Nephron (organoid): ENCODE measurements at regions not wholly inside any gene's neighbourhood (a gene's known extent, or its start where the extent isn't known, plus 50 kb on each side); places are given as distances from the start of the nearest gene placed in this dataset.

Experiments used
- H3K27ac Mint-ChIP-seq, 3 experiments: 2 replicates each; pipeline ENCODE4 v1.8.0; 2020; ENCODE audit warnings: mixed read lengths in 3 of 3, mild to moderate bottlenecking in 2 of 3, moderate library complexity in 1 of 3
- H3K27me3 Mint-ChIP-seq: 2 replicates; pipeline ENCODE4 v1.8.0; 2021; ENCODE audit warnings: low read depth, mild to moderate bottlenecking, moderate library complexity, mixed read lengths
- H3K36me3 Mint-ChIP-seq: 2 replicates; pipeline ENCODE4 v1.8.0; 2020; ENCODE audit warnings: low read depth, mixed read lengths
- H3K4me1 Mint-ChIP-seq: 2 replicates; pipeline ENCODE4 v1.8.0; 2020; ENCODE audit warnings: mixed read lengths
- H3K4me3 Mint-ChIP-seq, 3 experiments: 2 replicates each; pipeline ENCODE4 v1.8.0; 2020; ENCODE audit warnings: mild to moderate bottlenecking in 3 of 3, mixed read lengths in 3 of 3, moderate library complexity in 2 of 3
- H3K9me3 Mint-ChIP-seq: 2 replicates; pipeline ENCODE4 v1.8.0; 2020; ENCODE audit warnings: mixed read lengths
- TF ChIP-seq, protein P1 (sequence below), 3 experiments: fragments of 200-600 bp; sonication (generic); IDR thresholded peaks; one replicate each; pipeline ENCODE4 v1.5.0; 2021; ENCODE audit warnings: antibody characterized with exemption in 3 of 3; ENCODE audit not compliant: unreplicated experiment in 3 of 3

DNA sequence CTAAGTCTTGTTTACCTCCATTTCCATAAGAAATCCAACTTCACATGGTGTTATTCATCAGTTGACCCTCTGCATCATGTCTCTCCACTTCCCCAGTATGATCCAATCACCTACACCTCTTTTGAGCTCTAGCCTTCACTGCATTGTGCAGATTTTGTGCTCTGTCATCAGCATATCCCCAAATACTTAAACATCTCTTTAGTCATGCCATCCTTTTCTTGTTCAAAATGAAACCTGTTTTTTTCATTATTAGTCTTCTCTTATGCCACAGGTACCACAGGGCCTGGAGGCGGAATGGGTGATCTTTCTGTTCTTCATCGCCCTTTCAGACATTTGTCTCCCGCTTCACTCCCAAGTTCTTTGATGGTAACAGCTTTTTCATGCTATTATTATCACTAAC is 382.7 kb upstream of the GALNTL6 start:
- Mint-ChIP-seq H3K27ac (no peak overlapping the region), H3K4me1 (no peaks in the 10 kb centered on the region), H3K4me3 (no peak overlapping the region), H3K9me3 (no peaks in the 10 kb centered on the region), H3K27me3 (no peaks in the 10 kb centered on the region), H3K36me3 (no peaks in the 10 kb centered on the region)
- TF ChIP-seq, protein P1, sequence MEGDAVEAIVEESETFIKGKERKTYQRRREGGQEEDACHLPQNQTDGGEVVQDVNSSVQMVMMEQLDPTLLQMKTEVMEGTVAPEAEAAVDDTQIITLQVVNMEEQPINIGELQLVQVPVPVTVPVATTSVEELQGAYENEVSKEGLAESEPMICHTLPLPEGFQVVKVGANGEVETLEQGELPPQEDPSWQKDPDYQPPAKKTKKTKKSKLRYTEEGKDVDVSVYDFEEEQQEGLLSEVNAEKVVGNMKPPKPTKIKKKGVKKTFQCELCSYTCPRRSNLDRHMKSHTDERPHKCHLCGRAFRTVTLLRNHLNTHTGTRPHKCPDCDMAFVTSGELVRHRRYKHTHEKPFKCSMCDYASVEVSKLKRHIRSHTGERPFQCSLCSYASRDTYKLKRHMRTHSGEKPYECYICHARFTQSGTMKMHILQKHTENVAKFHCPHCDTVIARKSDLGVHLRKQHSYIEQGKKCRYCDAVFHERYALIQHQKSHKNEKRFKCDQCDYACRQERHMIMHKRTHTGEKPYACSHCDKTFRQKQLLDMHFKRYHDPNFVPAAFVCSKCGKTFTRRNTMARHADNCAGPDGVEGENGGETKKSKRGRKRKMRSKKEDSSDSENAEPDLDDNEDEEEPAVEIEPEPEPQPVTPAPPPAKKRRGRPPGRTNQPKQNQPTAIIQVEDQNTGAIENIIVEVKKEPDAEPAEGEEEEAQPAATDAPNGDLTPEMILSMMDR (IDR thresholded peaks at IDR 0.05; ENCODE audit: unreplicated experiment in 3 of 3), result no peak

DNA sequence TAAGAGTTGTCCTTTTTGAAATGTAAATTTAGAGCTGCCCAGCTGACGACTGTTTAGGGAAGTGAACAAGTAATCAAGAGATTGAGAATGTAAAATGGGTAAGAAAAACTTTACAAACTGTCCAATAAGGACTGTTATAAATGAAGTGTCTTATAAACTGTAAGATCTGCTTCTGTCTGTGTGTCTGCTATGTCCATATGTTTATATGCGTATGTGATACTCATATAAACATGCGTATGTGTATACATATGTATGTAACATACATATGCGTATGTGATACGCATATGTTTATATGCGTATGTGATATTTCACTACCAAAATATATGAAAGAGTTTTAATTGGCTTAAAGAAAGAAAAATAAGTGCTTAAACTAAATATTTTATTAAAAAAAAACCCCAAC is 416.0 kb upstream of the GALNTL6 start:
- peaks cover 3% of the 10 kb centered on the region for H3K9me3 Mint-ChIP-seq
- H3K27me3 Mint-ChIP-seq, result no peaks in the 10 kb centered on the region
- H3K36me3 Mint-ChIP-seq, result no peaks in the 10 kb centered on the region
- TF ChIP-seq, protein P1 (IDR thresholded peaks at IDR 0.05; ENCODE audit: unreplicated experiment in 3 of 3), result no peak
- no peak overlapping the region for H3K27ac Mint-ChIP-seq
- no peaks in the 10 kb centered on the region for H3K4me1 Mint-ChIP-seq
- no peak overlapping the region for H3K4me3 Mint-ChIP-seq

DNA sequence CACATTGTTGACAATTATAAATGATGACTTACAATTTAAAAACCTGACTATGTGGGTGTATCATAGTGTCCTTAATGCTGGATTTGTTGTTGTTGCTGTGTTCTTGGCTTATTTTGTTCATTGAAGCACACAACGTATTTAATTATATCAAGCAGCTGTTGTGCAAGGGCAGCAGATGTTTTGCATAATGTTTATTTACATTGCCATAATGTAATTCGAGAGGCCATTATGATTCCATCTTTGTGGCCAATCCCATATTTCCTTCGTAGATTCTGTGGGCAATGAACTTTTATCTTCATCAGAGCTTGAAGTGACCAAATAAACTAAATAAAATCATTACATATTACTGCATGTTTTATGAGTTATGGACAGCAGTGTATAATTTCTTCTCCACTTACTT is 422.6 kb upstream of the GALNTL6 start:
- Mint-ChIP-seq H3K36me3 (no peaks in the 10 kb centered on the region), H3K27me3 (no peaks in the 10 kb centered on the region), H3K9me3 (peaks cover 6% of the 10 kb centered on the region)

DNA sequence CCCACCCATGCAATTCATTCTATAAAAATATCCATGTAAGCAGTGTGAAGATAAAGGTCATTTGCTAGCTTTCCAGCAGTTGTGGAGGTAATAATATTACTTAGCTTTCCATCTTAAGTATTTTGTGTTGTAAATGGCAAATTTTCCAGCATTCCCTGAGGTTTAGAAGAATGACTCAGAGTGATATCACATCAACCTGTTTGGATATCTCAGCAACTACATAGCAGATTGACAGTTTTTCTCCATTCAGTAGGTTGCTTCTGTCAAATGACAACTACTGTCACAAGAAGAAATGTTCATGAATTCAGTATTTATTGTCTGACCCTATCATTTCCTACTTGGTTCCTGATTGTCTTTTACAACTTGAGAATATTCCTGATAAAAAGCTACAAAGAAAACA is 434.9 kb upstream of the GALNTL6 start:
- no peaks in the 10 kb centered on the region for H3K36me3 Mint-ChIP-seq
- TF ChIP-seq, protein P1 (IDR thresholded peaks at IDR 0.05; ENCODE audit: unreplicated experiment in 3 of 3), result no peak
- H3K4me3 Mint-ChIP-seq, result no peak overlapping the region
- H3K27ac Mint-ChIP-seq, result no peak overlapping the region
- no peaks in the 10 kb centered on the region for H3K9me3 Mint-ChIP-seq
- no peaks in the 10 kb centered on the region for H3K27me3 Mint-ChIP-seq
- no peaks in the 10 kb centered on the region for H3K4me1 Mint-ChIP-seq

More for the DNA sequence above, 422.6 kb upstream of the GALNTL6 start:
- no peak overlapping the region for H3K4me3 Mint-ChIP-seq
- no peaks in the 10 kb centered on the region for H3K4me1 Mint-ChIP-seq
- TF ChIP-seq, protein P1 (IDR thresholded peaks at IDR 0.05; ENCODE audit: unreplicated experiment in 3 of 3), result no peak
- no peak overlapping the region for H3K27ac Mint-ChIP-seq

DNA sequence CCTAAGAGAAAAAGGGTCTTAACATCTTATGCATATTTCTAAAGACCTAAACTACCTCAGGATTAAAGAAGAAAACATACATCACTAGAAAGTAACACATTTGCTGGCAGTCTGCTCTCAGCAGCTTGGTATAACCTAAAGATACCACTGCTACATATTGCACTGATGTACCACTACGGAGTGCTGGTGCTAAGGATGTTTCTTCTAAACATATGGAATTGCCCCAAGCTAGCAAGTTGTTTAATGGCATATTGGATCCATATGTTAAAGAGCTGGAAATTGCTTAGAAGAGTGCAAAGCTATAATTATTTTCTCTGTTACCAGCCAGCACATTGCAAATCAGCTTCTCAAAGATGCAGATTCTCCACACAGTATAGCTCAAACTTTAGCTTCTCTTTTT is 436.5 kb upstream of the GALNTL6 start:
- Mint-ChIP-seq H3K9me3 (no peaks in the 10 kb centered on the region), H3K4me1 (no peaks in the 10 kb centered on the region), H3K27ac (no peak overlapping the region), H3K36me3 (no peaks in the 10 kb centered on the region), H3K4me3 (no peak overlapping the region), H3K27me3 (no peaks in the 10 kb centered on the region)
- TF ChIP-seq, protein P1 (IDR thresholded peaks at IDR 0.05; ENCODE audit: unreplicated experiment in 3 of 3), result no peak

DNA sequence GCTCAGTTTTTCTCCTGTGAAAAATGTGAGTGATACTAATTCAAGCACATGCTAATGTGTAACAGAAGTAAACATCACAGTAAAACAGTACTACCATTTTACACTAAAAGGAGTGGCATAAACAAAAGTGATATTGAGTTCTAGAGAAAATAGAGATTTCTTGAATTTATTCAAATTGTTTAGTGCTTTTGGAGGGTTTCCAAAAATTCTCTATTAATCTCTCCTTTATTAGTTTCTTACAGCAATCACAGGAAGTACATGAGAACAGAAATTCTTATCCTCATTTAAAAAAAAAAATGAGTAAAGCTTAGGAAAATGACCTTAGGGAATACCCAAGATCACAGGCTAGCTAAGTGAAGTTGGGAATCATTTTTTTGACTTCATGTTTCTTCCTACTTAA is 459.7 kb upstream of the GALNTL6 start:
- H3K36me3 Mint-ChIP-seq, result no peaks in the 10 kb centered on the region
- peaks cover 2% of the 10 kb centered on the region for H3K9me3 Mint-ChIP-seq
- no peak overlapping the region for H3K4me3 Mint-ChIP-seq
- no peaks in the 10 kb centered on the region for H3K4me1 Mint-ChIP-seq
- TF ChIP-seq, protein P1 (IDR thresholded peaks at IDR 0.05; ENCODE audit: unreplicated experiment in 3 of 3), result no peak
- no peak overlapping the region for H3K27ac Mint-ChIP-seq
- H3K27me3 Mint-ChIP-seq, result no peaks in the 10 kb centered on the region
